ENCODE measurements at regions not wholly inside any gene's neighbourhood (a gene's known extent, or its start where the extent isn't known, plus 50 kb on each side); places are given as distances from the start of the nearest gene placed in this dataset.
"Not testable (repeated sequence)": the region's sequence is repeated elsewhere in the genome, so short reads cannot be mapped to it uniquely, and the experiment has no call there.

DNA sequence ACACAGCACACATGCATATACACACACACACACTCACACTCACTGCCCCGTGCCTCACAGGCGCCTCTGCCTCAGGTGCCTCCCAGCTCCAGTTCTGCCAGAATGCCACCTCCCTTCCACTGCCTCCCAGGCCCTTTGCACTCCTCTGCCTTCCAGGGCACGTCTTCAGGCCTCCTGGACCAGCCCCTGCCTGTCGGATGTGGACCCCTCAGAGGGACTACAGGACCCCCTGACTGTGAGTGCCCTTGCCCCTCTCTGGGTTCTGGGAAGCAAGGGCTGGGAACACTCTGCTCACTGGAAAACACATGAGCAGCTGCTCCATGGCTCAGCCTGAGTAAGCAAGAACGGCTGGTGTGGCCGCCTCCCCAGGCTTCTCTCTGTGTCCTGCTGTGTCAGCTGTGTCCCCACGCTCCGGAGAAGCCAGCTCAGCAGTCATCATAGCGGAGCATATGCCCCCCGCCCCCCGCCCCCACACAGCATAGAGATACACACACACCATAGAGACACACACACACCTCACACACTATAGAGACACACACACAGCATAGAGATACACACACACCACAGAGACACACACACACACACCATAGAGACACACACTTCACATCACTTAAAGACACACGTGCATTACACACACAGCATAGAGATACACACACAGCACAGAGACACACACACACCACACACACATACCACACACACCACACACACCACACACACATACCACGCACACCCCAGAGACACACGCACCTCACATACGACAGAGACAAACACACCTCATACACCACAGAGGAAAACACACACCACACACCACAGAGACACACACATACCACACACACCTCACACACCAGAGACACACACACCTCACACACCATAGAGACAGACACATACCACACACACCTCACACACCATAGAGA, 271.3 kb downstream of the CYRIA start:
- no peak for TF ChIP-seq CTCF (IDR thresholded peaks at IDR 0.05; ENCODE audit: low read depth, low read length)
- no peak for DNase-seq (ENCODE audit: extremely low read depth, low read depth)

DNA sequence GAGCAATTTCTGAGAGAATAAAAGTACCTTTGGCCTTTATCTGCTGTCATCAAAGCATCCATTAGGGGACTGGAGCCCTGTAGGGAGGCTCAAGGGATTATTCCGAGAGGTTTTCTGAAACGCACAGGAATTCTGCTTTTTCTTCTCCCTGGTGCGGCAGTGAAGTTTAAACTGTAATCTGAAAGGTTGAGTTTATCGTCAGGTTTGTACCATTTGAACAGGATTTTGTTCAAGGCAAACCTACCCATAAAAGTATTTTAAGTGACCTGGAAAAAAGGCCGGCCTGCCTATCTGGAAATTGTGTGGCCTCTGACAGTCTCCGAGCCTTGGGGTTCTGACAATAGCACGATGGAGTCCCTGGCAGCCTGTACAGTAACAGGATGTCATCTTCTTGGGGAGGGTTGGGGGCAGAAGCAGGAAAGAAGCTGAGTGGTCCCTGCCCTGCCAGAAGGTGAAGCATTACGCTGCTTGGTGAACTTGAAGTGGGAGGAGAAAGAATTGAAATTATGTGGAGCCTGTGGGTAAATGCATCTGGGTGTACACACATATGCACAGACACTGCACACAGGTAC, 272.0 kb downstream of the CYRIA start:
- TF ChIP-seq CTCF (IDR thresholded peaks at IDR 0.05; ENCODE audit: low read depth, low read length) = no peak
- no peak for DNase-seq (ENCODE audit: extremely low read depth, low read depth)

GRCh38 chr2:16392647-16393499, 272.8 kb downstream of the CYRIA start:
- no peak for DNase-seq (ENCODE audit: extremely low read depth, low read depth)
- no peak for TF ChIP-seq CTCF (IDR thresholded peaks at IDR 0.05; ENCODE audit: low read depth, low read length)

- DNase-seq (ENCODE audit: extremely low read depth, low read depth) = no peak
- no peak for TF ChIP-seq CTCF (IDR thresholded peaks at IDR 0.05; ENCODE audit: low read depth, low read length)
Measured at GRCh38 chr2:16391986-16392385, 273.6 kb downstream of the CYRIA start.

- TF ChIP-seq CTCF (IDR thresholded peaks at IDR 0.05; ENCODE audit: low read depth, low read length) = no peak
Measured at GRCh38 chr2:16390561-16390960, 275.1 kb downstream of the CYRIA start.

DNA sequence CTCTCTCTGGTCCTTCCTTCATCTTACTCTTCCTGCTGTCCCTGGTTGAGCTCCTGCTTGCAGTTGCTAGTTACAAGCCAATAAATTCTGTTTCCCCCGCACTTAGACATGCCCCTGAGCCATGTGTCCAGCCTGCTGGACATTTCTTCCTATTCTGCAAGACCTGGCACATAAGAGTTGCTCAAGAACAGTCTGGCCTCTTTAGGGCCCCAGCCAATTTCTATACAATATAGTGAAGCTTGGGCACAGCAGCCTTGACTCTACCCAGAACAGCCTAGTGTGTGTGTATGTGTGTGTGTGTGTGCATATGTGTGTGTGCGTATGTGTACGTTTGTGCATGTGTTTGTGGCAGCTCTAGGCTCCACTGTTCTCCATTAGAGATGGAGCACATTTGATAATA, 276.0 kb downstream of the CYRIA start:
- TF ChIP-seq CTCF (IDR thresholded peaks at IDR 0.05; ENCODE audit: low read depth, low read length) = no peak
- DNase-seq (ENCODE audit: extremely low read depth, low read depth) = no peak

More at GRCh38 chr2:16390561-16390960, 275.1 kb downstream of the CYRIA start:
- no peak for DNase-seq (ENCODE audit: extremely low read depth, low read depth)

GRCh38 chr2:16388199-16388830, 277.3 kb downstream of the CYRIA start:
- not testable (repeated sequence) for DNase-seq (ENCODE audit: extremely low read depth, low read depth)
